Right ventricle myocardium superior (tissue), 1 donor: ENCODE measurements at regions not wholly inside any gene's neighbourhood (a gene's known extent, or its start where the extent isn't known, plus 50 kb on each side); places are given as distances from the start of the nearest gene placed in this dataset.

ENCODE experiments used
- ATAC-seq: fragments of 200-7000 bp; cut with Tn5 transposase; one replicate; pipeline ENCODE4 v1.9.1; 2020; ENCODE audit warnings: mild to moderate bottlenecking; ENCODE audit not compliant: poor library complexity
- DNase-seq: peaks from one replicate; pipeline ENCODE4 v3.0.0-alpha.2; 2020
- intact Hi-C: fragments of 100-400 bp; cut with DNase I; formaldehyde crosslinking; loops from one replicate; pipeline ENCODE4 v1.11.2; 2022
- donor health status: DM: no; HTN: yes; CAD: no; lungs with severe emphysema.

GRCh38 chr3:151935446-151935845 is 62.0 kb downstream of the SUCNR1 start:
- ATAC-seq (no peak), DNase-seq (no peak)
- intact Hi-C loops, result no loop called here

DNA sequence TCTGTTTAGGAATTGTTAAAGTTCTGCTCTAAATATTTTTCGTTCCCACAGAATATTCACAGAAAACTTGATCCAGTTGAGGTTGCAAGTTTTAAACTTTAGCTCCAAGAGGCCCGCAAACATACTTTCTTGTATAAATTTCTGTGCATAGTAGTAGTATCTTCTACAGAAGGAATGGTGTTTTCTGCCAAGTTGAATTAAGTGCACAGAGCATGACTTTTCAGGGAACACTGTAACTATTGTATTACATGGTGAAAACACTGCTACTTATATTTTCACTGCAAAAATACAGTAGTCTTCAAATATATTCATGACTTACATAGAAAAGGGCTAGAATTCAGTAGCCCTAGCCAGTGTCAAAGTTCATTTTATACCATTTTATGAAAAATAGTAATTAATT is 67.0 kb downstream of the SUCNR1 start:
- DNase-seq (no peak), ATAC-seq (no peak)
- intact Hi-C loops, result no loop called here

DNA sequence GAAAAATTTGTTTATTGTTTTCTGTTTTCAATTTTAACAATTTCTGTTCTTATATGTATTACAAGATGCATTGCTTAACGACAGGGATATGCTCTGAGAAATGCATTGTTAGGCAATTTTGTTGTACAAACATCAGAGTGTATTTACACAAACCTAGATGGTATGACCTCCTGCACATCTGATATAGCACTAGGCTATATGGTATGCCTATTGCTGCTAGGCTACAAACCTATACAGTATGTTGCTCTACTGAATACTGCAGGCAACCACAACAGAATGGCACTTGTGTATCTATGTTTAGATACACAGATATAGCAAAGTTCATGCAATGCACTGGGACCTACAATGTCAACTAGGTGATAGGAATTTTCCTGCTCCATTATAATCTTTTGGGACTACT is 70.1 kb downstream of the SUCNR1 start:
- DNase-seq, result no peak
- no peak for ATAC-seq
- intact Hi-C loops, result no loop called here

GRCh38 chr3:151944356-151944755 is 70.9 kb downstream of the SUCNR1 start:
- DNase-seq (no peak), ATAC-seq (no peak)
- intact Hi-C loops, result no loop called here

DNA sequence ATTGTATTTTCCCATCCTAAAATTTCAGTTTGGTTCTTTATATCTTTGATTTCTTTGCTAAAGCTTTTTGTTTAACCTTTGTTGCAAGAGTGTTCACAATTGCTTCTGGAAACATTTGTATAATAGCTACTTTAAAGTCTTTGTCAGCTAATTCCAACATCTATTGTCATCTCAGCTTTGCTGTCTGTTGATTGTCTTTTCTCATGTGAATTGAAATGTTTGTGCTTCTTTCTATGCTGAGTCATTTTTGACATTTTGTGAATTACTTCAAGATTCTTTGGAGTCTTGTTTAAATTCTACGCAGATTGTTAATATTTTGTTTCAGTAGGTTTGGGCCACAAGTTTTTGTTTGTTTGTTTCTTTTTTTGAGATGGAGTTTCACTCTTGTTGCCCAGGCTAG is 73.2 kb downstream of the SUCNR1 start:
- intact Hi-C loops, result no loop called here
- DNase-seq, result no peak
- ATAC-seq, result no peak

GRCh38 chr3:151949706-151950105 is 76.3 kb downstream of the SUCNR1 start:
- intact Hi-C loops, result no loop called here
- no peak for ATAC-seq

GRCh38 chr3:151955356-151955755 is 81.9 kb downstream of the SUCNR1 start:
- intact Hi-C loops, result no loop called here
- no peak for DNase-seq
- no peak for ATAC-seq

More at GRCh38 chr3:151949706-151950105, 76.3 kb downstream of the SUCNR1 start:
- no peak for DNase-seq

DNA sequence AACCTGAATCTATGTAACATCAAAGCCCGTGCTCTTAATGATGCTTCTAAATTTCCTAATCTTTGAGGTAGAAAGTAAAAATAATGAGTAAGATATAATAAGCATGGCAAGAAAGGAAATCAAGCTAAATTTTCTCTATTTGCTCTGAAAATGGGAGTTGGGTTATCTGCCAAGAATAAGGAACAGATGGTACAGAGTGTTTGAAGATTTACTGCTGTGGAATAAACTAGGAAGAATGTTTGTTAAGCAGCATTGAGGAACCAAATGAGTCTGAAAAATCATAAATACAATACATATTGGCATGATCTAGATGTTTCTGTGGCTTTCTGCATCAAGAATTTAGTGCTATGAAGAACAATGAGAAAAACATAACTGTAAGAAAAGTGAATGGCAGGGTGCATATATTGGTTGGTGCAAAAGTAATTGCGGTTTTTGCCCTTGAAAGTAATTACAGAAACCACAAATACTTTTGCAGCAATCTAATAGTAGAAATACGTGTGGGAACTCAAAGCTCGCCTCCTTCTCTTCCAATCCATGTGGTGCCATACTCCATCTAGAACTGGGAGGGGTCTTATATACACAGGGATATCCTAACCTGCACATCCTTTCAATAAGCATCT is 87.6 kb downstream of the SUCNR1 start:
- ATAC-seq, result no peak
- DNase-seq, result no peak

GRCh38 chr3:151962352-151962751 is 88.9 kb downstream of the SUCNR1 start:
- ATAC-seq (no peak), DNase-seq (no peak)
- intact Hi-C loops, result no loop called here

More for the DNA sequence above, 87.6 kb downstream of the SUCNR1 start:
- intact Hi-C loops, result no loop called here

DNA sequence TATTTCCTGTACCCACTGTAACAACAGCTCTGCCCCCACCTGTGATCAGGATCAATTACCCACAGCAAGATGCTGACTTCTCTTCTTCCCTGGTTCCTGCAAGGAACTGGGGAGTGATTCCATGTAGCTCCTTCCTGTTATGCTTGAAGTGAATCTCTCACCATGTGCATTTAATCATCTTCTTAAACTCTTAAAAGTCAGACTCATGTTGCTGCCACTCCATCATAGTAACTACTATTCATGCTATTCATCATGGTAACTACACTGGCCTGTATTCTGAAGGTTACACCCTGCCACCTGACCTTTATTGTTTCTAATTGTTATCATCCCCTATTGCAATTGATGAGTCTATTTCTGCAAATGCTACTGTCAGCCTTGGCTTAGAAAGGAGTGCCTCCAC is 89.5 kb downstream of the SUCNR1 start:
- intact Hi-C loops, result no loop called here
- ATAC-seq (no peak), DNase-seq (no peak)

DNA sequence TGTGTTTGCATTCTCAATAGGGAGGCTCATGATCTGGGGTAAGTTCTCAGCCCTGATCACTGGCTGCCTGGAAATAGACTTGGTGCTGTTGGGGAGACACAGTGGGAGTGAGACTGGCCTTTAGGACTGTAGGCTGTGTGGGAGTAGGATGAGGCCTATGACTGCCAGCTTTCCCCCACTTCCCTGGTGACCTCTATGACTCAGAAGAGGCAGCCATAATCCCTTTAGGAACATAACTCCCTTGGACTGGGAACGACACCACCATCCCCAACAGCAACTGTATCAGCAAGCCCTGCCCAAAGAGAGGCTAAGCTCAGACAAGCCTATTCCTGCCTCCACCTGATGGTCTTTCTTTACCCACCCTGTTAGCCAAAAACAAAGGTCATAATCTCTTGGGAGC is 91.3 kb downstream of the SUCNR1 start:
- intact Hi-C loops, result no loop called here
- DNase-seq (no peak), ATAC-seq (no peak)

- ATAC-seq, result no peak
- DNase-seq, result no peak
- intact Hi-C loops, result no loop called here
Observed at GRCh38 chr3:151969026-151969642, 95.7 kb downstream of the SUCNR1 start.

DNA sequence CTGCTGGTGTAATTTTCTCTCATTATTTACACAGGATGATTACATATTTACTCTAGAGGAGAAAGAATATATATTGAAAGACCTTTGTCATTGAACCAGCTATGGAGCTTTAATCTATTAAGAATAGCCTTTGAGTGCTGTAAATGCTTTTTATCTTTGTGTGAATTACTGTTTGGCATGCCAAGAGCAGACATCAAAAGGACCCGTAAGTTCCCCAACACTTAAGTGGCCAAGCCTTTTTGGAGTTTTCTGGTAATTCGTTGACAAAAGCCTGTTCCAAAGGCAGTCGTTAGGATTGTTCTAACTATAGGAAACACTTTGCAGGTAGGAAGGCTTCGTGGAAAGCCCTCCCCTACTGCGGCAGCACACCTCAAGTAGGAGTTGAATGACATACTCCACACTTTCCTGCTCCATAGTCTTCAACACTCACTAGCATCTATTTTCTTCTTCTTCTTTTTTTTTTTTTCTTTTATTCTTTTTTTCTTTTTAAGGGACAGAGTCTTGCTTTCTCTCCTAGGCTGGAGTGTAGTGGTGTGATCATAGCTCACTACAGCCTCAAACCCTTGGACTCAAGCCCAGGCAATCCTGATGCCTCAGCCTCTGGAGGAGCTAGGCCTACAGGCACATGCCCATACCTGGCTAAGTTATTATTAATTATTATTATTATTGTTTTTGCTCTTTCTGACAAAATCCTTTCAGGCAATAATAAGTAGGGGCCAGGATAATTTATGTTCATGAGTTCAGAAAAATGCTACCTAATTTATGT is 98.6 kb downstream of the SUCNR1 start:
- ATAC-seq, result no peak
- no peak for DNase-seq
- intact Hi-C loops, result no loop called here

- no peak for ATAC-seq
- DNase-seq, result no peak
- intact Hi-C loops, result no loop called here
Observed at GRCh38 chr3:151974067-151974466, 100.6 kb downstream of the SUCNR1 start.

GRCh38 chr3:151976211-151977050 is 103.0 kb downstream of the SUCNR1 start:
- DNase-seq (no peak), ATAC-seq (no peak)
- intact Hi-C loops, result no loop called here

DNA sequence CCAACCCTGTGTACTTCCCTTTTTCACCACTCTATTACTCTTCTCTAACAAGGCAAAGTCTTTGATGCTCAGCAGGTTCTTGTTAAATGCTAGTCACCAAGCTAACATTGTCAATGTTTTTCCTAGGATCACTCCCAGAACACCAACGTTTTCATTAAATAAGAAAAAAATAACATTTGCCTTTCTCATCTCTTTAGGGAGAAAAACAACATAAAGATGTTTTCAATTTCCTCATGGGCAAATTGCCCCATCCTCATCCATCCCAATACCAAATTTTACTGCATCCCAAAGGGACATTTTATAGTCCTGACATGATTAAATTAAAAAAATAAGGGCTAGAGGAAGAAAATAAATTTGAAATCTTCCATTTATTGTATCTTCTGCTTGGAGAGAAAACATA is 106.5 kb downstream of the SUCNR1 start:
- DNase-seq (no peak), ATAC-seq (no peak)
- intact Hi-C loops, result no loop called here

DNA sequence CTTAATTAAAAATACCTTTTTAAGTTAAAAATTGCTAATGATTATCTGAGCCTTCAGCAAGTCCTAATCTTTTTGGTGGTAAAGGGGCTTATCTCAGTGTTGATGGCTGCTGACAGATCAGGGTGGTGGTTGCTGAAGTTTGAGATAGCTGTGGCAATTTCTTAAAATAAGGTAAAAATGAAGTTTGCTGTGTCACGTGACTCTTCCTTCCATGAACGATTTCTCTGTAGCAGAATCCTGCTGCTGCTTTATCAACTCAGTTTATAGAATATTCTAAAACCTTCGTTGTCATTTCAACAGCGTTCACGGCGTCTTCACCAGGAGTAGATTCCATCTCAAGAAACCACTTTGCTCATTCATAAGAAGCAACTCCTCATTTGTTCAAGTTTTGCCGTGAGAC is 110.1 kb downstream of the SUCNR1 start:
- intact Hi-C loops, result no loop called here
- DNase-seq (no peak), ATAC-seq (no peak)

DNA sequence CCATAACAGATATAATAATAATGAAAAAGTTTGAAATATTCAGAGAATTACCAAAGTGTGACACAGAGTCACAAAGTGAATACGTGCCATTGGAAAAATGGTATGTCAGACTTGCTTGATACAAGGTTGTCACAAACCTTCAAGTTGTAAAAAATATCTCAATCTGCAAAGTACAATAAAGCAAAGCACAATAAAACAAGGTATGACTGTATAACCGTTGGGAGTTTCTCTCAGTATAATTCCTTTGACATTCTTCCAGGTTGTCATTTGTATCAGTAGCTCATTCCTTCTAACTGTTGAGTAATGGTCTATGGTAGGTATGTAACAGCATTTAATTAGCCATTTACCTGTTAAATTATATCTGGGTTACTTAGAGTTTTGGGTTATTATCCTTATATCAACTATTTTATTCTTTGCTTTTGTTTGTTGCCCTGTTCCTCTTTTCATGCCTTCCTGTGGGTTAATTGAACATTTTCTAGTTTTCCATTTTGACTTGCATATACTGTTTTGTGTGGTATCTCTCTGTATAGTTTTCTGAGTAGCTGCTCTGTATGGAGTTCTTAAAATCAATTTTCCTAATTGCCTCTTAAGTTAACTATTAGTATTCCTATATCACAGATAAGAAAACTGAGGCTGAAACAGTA is 112.5 kb downstream of the SUCNR1 start:
- no peak for DNase-seq
- intact Hi-C loops, result no loop called here

GRCh38 chr3:151987893-151988292 is 114.5 kb downstream of the SUCNR1 start:
- ATAC-seq, result no peak
- intact Hi-C loops, result no loop called here
- DNase-seq, result no peak

More for the DNA sequence above, 112.5 kb downstream of the SUCNR1 start:
- ATAC-seq, result no peak
